22Rv1 (cell line): ENCODE measurements at regions not wholly inside any gene's neighbourhood (a gene's known extent, or its start where the extent isn't known, plus 50 kb on each side); places are given as distances from the start of the nearest gene placed in this dataset.

ENCODE experiments used
- ZFX ChIP-seq: fragments of 450-650 bp; IDR thresholded peaks from 2 replicates; pipeline ENCODE4 v1.6.1; 2017; ENCODE audit warnings: antibody characterized with exemption, borderline replicate concordance
- TF ChIP-seq, protein P1 (sequence below): fragments of 450-650 bp; IDR thresholded peaks from 2 replicates; pipeline ENCODE4 v1.5.1; 2017; ENCODE audit warnings: mild to moderate bottlenecking

DNA sequence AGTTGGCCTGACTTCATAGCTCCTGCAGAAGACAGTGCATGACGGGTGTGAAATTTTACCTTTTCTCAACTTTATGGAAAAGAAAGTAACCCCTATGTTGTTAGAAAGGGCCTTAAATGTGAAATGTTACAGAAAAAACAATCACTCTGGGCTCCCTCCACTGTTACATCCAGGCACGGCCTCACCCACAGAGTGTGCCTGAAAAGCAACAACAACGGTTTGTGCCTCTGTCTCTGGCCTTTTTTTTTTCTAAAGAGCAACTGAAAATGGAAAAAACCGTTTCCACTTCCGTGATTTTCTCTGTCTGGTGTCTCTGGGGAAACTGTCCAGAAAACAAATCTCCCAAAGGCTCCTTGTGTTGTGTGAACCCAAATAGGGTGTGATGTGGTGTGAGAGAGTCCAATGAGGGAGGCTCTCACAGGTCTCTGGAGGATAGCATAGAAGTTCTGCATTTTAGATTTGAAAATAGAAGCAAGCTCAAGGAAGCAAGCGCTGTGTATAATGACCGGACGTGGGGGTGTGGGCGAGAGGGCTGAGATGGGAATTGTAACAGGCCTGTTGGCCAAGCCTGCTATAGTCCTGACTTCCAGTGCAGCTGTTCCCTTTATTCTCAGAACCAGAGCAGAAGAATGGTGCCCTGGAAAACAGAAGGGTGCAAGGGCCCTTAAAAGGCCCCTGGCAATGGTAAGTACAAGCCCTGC, 221.8 kb upstream of the TUT7 start:
- TF ChIP-seq, protein P1, sequence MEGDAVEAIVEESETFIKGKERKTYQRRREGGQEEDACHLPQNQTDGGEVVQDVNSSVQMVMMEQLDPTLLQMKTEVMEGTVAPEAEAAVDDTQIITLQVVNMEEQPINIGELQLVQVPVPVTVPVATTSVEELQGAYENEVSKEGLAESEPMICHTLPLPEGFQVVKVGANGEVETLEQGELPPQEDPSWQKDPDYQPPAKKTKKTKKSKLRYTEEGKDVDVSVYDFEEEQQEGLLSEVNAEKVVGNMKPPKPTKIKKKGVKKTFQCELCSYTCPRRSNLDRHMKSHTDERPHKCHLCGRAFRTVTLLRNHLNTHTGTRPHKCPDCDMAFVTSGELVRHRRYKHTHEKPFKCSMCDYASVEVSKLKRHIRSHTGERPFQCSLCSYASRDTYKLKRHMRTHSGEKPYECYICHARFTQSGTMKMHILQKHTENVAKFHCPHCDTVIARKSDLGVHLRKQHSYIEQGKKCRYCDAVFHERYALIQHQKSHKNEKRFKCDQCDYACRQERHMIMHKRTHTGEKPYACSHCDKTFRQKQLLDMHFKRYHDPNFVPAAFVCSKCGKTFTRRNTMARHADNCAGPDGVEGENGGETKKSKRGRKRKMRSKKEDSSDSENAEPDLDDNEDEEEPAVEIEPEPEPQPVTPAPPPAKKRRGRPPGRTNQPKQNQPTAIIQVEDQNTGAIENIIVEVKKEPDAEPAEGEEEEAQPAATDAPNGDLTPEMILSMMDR, result no peak
- TF ChIP-seq ZFX, result no peak
